ENCODE measurements at regions not wholly inside any gene's neighbourhood (a gene's known extent, or its start where the extent isn't known, plus 50 kb on each side); places are given as distances from the start of the nearest gene placed in this dataset.

DNA sequence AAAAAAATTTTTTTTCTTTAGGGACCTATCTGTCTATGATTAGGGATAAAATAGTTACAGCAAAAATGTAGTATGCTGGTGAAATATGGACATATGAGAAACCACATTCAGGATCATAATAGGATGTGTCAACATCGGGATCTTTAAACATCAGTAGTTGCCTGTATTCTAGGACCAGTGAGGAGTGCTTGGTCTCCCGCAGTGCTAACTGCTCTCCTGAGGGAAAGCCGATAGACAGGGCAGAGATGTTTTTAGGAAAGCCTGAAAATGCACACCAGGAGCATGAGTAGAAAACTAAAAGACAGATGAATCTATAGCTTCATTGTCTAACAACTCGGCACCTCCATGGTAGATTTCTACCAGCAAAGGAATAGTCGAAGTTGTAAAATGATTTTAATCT is 178.1 kb upstream of the SMIM31 start:
- H3K4me3 ChIP-seq (ENCODE audit: low read depth, poor library complexity, severe bottlenecking): no peak overlapping the region
- no peak for DNase-seq (ENCODE audit: low spot score in 2 of 2)
- TF ChIP-seq CTCF (IDR thresholded peaks at IDR 0.05) (no peak), POLR2A (IDR thresholded peaks at IDR 0.05) (no peak)
- intact Hi-C loops (cut with DNase I; ENCODE audit: low total_unique reads): no loop called here
- WGBS, 2 donors: 84 to 91% methylated on average over 5 of the region's 5 CpGs

DNA sequence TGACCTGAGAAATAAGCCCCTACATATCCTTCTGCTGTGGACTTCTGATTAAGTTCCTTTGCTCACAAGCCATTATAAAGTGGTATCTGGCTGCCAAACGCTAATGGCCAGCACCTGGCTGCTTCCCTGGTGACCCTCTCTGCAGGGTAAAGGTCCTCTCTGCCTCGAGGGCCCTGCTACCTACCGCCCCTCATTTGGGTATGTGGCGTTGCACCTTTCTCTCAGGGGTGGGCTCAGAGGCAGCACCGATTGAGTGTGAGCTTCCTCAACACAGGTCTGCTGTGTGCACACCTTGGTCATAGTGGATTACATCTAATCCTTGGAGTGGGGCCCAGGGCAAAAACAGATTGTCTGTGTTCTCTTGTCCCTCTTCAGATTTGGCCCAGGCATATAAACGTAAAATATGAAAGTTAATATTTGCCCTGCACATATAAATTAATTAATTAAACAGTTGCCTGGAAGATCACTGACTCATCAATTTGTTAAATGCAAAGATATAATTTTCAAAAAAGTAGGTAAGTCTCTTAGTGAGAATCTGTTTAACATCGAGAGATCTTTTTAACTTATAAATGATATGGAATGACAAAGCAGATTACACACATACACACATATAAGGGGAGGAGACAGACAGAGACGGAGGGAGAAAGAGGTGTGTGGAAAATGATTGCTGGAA is 174.5 kb upstream of the SMIM31 start:
- no peak for DNase-seq (ENCODE audit: low spot score in 2 of 2)
- intact Hi-C loops (cut with DNase I; ENCODE audit: low total_unique reads): no loop called here
- WGBS, 2 donors: 77 to 84% methylated on average over 8 of the region's 8 CpGs
- TF ChIP-seq POLR2A (IDR thresholded peaks at IDR 0.05): no peak
- no peak for TF ChIP-seq CTCF (IDR thresholded peaks at IDR 0.05)
- no peak overlapping the region for H3K4me3 ChIP-seq (ENCODE audit: low read depth, poor library complexity, severe bottlenecking)

GRCh38 chr4:164591666-164592065 is 162.3 kb upstream of the SMIM31 start:
- intact Hi-C loops (cut with DNase I; ENCODE audit: low total_unique reads): no loop called here
- DNase-seq (ENCODE audit: low spot score in 2 of 2): no peak
- no peak overlapping the region for H3K4me3 ChIP-seq (ENCODE audit: low read depth, poor library complexity, severe bottlenecking)
- TF ChIP-seq POLR2A (IDR thresholded peaks at IDR 0.05) (no peak), CTCF (IDR thresholded peaks at IDR 0.05) (no peak)
- WGBS, 2 donors: 50 to 54% methylated on average over 6 of the region's 6 CpGs

DNA sequence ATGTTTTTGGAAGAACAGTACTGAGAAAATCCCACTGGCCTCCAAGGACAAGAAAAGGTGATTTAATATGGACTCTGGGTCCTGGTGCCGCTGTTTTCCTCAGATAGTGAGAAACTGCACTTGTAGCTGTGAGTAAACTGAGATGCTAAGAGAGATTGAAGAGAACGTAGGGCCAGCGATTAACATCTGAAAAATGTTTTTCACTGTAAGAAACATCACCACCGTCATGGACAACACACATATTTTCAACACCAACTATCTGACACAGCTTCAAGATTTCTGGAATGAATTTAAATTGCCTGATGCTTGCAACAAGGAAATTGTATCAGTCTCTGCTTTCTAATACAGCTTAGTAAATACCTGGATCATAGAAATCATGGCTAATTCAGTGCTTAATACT is 158.2 kb upstream of the SMIM31 start:
- TF ChIP-seq POLR2A (IDR thresholded peaks at IDR 0.05) (no peak), CTCF (IDR thresholded peaks at IDR 0.05) (no peak)
- 81 to 85% methylated on average over 4 of the region's 4 CpGs for WGBS, 2 donors
- DNase-seq (ENCODE audit: low spot score in 2 of 2): no peak
- H3K4me3 ChIP-seq (ENCODE audit: low read depth, poor library complexity, severe bottlenecking): no peak overlapping the region
- intact Hi-C loops (cut with DNase I; ENCODE audit: low total_unique reads): no loop called here

- WGBS, 2 donors: 89 to 91% methylated on average over 17 of the region's 17 CpGs
- intact Hi-C loops (cut with DNase I; ENCODE audit: low total_unique reads): no loop called here
- H3K4me3 ChIP-seq (ENCODE audit: low read depth, poor library complexity, severe bottlenecking): no peak overlapping the region
- no peak for TF ChIP-seq POLR2A (IDR thresholded peaks at IDR 0.05)
- TF ChIP-seq CTCF (IDR thresholded peaks at IDR 0.05): no peak
- DNase-seq (ENCODE audit: low spot score in 2 of 2): no peak
Measured at GRCh38 chr4:164596318-164596878, 157.5 kb upstream of the SMIM31 start.

GRCh38 chr4:164596927-164597326 is 157.0 kb upstream of the SMIM31 start:
- intact Hi-C loops (cut with DNase I; ENCODE audit: low total_unique reads): no loop called here
- TF ChIP-seq POLR2A (IDR thresholded peaks at IDR 0.05) (no peak), CTCF (IDR thresholded peaks at IDR 0.05) (no peak)
- no peak for DNase-seq (ENCODE audit: low spot score in 2 of 2)
- no peak overlapping the region for H3K4me3 ChIP-seq (ENCODE audit: low read depth, poor library complexity, severe bottlenecking)
- whole genome bisulfite sequencing, 2 donors: 6 to 9% methylated on average over 1 of the region's 1 CpG
